ENCODE measurements at regions not wholly inside any gene's neighbourhood (a gene's known extent, or its start where the extent isn't known, plus 50 kb on each side); places are given as distances from the start of the nearest gene placed in this dataset.
A peak's percentile ranks its signal among the peaks of the same experiment; 100 is the strongest.
"Not testable (repeated sequence)": the region's sequence is repeated elsewhere in the genome, so short reads cannot be mapped to it uniquely, and the experiment has no call there.

DNA sequence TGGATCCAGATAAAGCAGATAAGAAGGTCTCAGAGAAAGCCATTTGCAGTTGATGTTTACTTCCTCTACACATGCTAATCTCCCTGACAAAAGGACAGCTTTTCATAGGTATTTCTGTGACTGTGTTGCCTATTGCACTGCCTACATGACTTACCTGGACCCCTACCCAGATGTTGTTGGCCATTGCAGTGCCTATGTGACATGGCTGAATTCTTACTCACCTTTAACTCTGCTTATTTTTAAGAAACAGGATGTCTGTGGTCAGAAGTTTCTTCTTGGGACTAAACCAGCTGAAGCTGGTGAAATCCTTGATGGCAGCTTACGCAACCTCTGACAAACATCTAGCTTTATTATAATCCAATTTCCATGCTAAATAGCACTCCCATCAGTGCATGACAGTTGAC lies 50.7 kb downstream of the PPIAL4D start:
- H3K4me1 ChIP-seq; H3K4me3 ChIP-seq; H3K36me3 ChIP-seq; H3K9me3 ChIP-seq; intact Hi-C loops (cut with DNase I); H3K27ac ChIP-seq; H3K27me3 ChIP-seq; DNase-seq: not testable (repeated sequence)
- ATAC-seq, result peak; percentile 9

DNA sequence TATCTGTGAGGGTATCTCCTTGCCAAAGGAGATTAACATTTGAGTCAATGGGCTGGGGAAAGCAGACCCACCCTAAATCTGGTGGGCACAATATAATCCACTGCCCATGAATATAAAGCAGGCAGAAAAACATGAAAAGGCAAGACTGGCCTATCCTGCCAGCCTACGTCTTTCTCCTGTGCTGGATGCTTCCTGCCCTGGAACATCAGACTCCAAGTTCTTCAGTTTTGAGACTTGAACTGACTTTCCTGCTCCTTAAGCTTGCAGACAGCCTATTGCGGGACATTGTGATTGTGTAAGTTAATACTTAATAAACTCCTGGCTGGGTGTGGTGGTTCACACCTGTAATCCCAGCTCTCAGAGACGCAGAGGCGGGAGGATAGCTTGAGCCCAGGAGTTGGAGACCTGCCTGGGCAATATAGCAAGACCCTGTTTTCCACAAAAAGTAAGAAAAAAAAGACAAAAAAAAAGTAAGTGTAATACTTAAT lies 52.4 kb downstream of the PPIAL4D start:
- H3K4me3 ChIP-seq; DNase-seq; H3K9me3 ChIP-seq; H3K4me1 ChIP-seq; H3K36me3 ChIP-seq; intact Hi-C loops (cut with DNase I); H3K27ac ChIP-seq; H3K27me3 ChIP-seq: not testable (repeated sequence)
- peak; percentile 57 for ATAC-seq

DNA sequence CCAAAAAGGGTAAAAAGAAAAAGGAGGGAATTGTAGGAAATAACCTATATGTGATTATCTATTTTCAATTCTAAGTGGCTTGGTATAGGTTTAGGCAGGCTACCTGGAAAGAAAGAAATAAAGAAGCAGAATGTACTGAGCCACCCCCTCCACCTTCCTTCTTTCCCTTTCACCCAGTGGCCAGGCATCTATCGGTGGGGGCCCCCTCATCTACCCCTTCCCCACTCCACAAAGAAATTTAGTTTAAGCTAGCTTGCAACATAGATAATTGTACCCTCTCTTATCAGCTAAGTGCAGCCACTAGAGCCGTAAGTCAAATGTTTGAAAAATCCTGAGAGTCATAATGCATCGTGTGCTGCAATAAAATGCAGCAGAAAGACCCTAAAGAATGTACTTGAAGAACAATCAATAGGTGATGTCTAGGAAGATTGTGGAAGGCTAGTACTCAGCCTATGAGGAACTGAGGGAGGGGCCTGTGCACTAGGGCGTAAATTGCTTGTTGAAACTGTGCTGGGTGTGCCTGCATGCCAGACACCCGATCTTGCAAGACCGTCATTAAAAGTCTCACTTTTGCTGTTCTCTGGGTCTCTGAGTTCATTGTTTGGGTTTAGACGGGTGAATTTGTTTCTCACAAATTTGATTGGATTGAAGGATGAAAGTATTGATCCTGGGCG lies 53.0 kb downstream of the PPIAL4D start:
- H3K36me3 ChIP-seq; H3K9me3 ChIP-seq; H3K4me1 ChIP-seq; intact Hi-C loops (cut with DNase I); H3K27ac ChIP-seq; H3K27me3 ChIP-seq; H3K4me3 ChIP-seq: not testable (repeated sequence)
- ATAC-seq (peak; percentile 83), DNase-seq (peak in 1 of 4 donors; percentile 20)

DNA sequence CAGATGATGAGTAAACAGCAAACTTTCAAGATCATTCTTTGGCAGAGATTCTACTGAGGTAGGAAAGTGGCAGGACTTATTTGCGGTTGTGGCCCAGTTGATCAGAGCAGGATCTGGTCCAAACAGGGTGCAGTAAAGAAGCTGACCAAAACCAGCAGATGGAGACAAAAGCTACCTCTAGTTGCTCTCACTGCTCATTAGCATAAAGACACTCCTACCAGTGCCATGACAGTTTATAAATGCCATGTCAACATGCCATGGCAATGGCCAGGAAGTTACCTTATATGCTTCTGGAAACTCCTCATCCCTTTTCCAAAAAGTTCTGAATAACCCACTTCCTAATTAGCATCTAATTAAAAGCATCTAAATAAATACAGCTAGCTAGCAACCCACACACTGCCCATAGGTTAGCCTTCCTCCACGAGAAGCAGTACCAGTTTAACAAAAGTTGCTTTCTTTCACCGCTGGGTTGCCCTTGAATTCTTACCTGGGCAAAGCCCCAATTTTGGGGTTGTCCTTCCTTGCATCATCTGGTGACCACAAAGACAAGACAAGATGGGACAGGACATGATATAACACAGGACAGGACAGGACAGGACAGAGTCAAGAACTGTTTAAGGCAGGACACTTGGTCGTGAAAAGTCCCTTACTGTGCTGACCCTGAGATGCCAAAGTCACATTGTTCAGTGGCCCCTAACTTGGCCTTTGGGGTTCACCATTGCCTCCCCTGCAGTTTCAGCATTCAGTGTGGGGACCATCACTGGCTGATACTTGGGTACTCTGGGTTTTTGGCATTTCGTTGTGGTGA lies 59.2 kb downstream of the PPIAL4D start:
- ATAC-seq, result peak; percentile 96
- H3K36me3 ChIP-seq; H3K4me3 ChIP-seq; H3K9me3 ChIP-seq; intact Hi-C loops (cut with DNase I); H3K27me3 ChIP-seq; DNase-seq; H3K4me1 ChIP-seq; H3K27ac ChIP-seq: not testable (repeated sequence)

DNA sequence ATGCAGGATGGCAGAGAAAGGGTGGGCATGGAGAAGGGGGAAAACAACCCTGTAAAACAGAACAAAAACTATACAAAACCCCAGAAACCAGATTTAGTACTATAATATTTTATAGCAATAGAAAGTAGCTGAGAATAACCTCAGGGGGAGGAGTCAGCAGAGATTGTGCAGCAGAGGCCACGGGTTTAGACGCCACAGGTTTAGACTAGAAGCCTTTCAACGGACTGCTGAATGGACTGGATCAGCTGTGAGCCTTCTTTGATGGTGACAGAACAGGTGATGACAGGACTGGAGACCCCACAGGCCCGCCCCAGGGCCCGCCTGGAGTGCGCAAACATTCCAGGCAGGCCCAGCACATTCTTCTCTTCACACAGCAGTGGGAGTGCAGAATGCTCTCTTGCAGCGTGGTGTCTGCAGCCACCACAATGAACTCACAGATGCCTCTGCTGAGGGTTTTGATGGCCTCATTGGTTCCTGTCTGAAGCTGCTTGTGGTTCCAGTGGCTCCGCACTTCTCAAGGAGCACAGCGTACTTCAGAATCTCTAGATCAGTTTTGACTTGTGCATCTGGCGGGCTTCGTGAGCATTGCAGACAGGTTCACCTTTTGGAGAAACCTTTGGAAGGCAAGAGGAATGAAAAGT lies 65.6 kb downstream of the PPIAL4D start:
- H3K36me3 ChIP-seq; DNase-seq; H3K27ac ChIP-seq; H3K9me3 ChIP-seq; H3K4me3 ChIP-seq; intact Hi-C loops (cut with DNase I); ATAC-seq; H3K4me1 ChIP-seq; H3K27me3 ChIP-seq: not testable (repeated sequence)

DNA sequence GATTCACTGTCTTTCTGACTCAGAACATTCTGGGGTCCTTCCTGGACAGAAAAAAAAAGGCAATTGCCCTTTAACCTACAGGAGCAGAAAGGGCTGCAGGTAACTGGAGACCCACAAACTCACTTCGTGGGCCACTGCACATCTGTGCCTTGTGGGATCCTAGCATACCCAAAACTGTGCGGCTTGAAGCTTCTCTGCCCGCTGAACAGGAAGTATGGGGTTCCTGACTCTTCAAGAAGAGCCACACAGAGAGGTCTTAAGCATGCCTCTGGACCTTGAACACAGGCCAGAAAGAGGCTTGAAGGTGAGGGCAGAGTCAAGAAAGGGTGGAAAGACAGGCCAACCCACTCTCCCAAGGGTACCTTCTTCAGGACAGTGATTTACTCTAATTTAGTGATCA lies 67.6 kb downstream of the PPIAL4D start:
- H3K36me3 ChIP-seq; H3K9me3 ChIP-seq; H3K27ac ChIP-seq; DNase-seq; H3K4me3 ChIP-seq; H3K4me1 ChIP-seq; intact Hi-C loops (cut with DNase I); ATAC-seq; H3K27me3 ChIP-seq: not testable (repeated sequence)

DNA sequence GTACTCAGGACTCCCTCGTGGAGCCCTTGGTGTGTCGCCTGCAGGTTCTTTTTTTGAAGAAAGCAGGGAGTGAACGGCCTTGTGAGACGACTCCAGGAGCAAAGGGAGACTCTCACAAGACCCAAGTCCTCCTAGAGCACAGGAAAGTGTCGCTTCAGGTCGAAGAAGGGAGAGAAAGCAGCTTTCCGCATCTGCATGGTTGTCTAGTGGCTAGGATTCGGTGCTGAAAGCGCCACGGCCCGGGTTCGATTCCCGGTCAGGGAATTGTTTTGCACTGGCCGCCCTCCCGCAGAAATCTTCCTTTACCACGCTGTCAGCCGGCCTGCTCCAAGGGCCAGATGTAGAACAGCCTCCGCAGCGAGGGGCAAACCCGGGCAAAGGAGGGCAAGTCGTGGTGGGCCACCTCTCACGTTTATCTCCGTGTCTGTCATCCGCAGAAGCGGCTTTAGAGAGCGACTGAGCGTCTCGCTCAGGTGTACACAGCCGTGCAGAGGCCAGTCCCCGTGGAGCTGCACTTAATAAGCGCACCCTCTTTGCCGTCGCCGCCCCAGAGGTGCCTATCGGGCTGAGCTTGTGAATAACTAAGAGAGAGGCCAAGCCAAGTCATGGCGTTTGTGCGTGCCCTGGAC lies 72.6 kb downstream of the FAM72D start:
- ATAC-seq; H3K4me3 ChIP-seq; H3K27ac ChIP-seq; H3K9me3 ChIP-seq; H3K36me3 ChIP-seq; H3K27me3 ChIP-seq; intact Hi-C loops (cut with DNase I); H3K4me1 ChIP-seq: not testable (repeated sequence)
- DNase-seq, result peak in 2 of 4 donors; percentile 3 to 57

DNA sequence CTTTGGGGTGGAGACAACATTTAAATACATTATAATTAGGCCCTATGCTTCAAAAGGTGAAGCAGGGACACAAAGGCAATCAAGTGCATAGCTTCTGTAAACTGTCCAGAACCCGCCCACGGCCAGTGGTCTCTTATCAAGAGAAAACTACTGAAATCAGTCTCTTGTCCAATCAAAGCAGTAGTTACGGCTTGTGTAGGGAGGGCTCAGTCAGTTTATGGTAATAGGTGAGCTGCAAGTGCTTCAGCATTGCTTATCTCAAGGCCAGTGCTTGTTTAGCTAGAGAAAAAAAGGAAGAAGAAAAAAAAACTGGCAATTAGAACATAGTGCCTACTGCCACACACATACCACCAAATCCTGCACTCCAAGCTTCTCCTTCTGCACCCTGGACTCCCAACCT lies 68.6 kb downstream of the FAM72D start:
- H3K4me3 ChIP-seq; intact Hi-C loops (cut with DNase I); H3K27me3 ChIP-seq; H3K4me1 ChIP-seq; H3K9me3 ChIP-seq; H3K36me3 ChIP-seq; H3K27ac ChIP-seq; ATAC-seq; DNase-seq: not testable (repeated sequence)
